HUES48 (cell line): ENCODE measurements at regions not wholly inside any gene's neighbourhood (a gene's known extent, or its start where the extent isn't known, plus 50 kb on each side); places are given as distances from the start of the nearest gene placed in this dataset.
"Not testable (repeated sequence)": the region's sequence is repeated elsewhere in the genome, so short reads cannot be mapped to it uniquely, and the experiment has no call there.

Source experiments
- H3K27ac ChIP-seq: one replicate; pipeline ENCODE4 v1.7.0; 2013; ENCODE audit warnings: low read depth, low read length, inconsistent platforms
- H3K27me3 ChIP-seq: 2 replicates; pipeline ENCODE4 v1.6.1; 2013; ENCODE audit warnings: mild to moderate bottlenecking, low read length; ENCODE audit not compliant: control insufficient read depth, insufficient read depth
- H3K36me3 ChIP-seq: 2 replicates; pipeline ENCODE4 v1.6.1; 2013; ENCODE audit warnings: low read length; ENCODE audit not compliant: control insufficient read depth, insufficient read depth
- H3K4me1 ChIP-seq: 2 replicates; pipeline ENCODE4 v1.6.1; 2013; ENCODE audit warnings: mild to moderate bottlenecking, low read length; ENCODE audit not compliant: control insufficient read depth, insufficient read depth
- H3K4me3 ChIP-seq: 2 replicates; pipeline ENCODE4 v1.5.1; 2013; ENCODE audit warnings: mild to moderate bottlenecking, low read depth, low read length
- H3K9ac ChIP-seq: 2 replicates; pipeline ENCODE4 v1.6.1; 2013; ENCODE audit warnings: mild to moderate bottlenecking, low read depth, low read length, moderate library complexity
- H3K9me3 ChIP-seq: 2 replicates; pipeline ENCODE4 v1.6.1; 2013; ENCODE audit warnings: low read length; ENCODE audit not compliant: control insufficient read depth, insufficient read depth

DNA sequence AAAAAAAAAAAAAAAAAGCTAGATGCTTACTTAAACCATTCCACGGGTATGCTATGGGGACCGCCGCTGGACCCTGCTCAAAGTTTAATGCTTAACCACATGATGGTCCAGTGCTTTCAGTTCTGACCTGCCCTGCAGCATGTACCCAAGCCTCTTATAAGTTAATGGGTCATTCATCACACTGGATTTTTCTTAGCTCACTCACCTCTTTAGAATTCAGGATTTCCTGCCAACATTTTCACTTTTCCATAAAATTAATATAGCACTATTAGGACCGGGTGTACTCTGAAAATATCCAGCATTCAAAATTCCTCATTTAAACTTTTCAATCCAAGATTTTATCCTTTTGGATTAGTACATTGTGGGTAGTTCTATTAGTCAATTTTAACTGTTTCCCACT, 140.8 kb downstream of the ALDH8A1 start:
- H3K27ac ChIP-seq = no peak overlapping the region
- no peaks in the 10 kb centered on the region for H3K27me3 ChIP-seq
- no peaks in the 10 kb centered on the region for H3K36me3 ChIP-seq
- no peaks in the 10 kb centered on the region for H3K9me3 ChIP-seq
- no peaks in the 10 kb centered on the region for H3K4me1 ChIP-seq
- H3K4me3 ChIP-seq = no peak overlapping the region
- H3K9ac ChIP-seq = no peak overlapping the region

DNA sequence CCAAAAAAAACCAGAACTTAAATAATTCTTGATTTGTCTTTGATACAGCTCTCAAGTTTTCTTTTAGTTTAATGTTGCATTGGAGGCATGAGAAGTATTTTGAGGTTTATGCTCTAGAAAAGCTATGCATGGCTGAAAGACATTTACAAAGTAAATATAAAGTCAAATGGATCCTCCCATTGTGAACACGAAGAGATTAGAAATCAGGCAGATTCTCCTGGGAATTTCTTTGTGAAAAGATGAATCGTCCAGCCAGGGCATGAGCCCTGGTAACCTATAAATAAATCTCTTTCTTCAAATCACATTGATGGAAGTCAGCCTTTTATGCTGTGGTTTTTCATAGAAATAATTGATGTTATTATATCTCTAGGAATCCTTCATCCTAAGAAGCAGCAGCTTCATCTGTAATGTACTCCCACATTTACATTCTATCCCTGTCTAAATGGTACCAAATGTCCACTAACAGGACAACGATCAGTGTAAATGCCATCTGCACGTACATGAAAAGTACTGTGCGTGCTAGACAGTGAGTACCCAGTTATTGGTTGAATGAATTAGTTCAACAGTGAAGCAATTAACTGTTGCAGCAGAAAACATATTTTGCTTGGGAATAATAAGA, 143.6 kb downstream of the ALDH8A1 start:
- H3K9ac ChIP-seq = no peak overlapping the region
- no peaks in the 10 kb centered on the region for H3K27me3 ChIP-seq
- no peaks in the 10 kb centered on the region for H3K36me3 ChIP-seq
- H3K4me1 ChIP-seq = no peaks in the 10 kb centered on the region
- no peak overlapping the region for H3K27ac ChIP-seq
- no peak overlapping the region for H3K4me3 ChIP-seq
- no peaks in the 10 kb centered on the region for H3K9me3 ChIP-seq

DNA sequence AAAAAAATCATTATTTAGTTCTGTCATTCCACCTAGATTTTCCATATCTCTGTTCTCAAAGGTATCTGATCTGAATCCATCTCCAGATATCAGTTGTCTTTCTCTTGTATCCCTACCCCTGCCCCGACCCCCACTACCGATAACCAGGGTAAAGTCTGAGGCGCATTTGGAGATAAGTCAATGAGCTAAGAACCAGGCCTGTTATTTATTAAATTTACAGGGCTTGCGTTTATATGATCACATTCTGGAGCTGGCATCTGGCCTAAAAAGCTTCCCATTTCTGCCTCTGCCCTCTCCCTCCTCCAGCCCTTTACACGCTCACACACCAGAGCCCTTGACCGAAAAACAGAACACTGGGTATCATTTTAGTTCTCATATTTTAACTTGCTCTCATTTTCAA, 144.7 kb downstream of the ALDH8A1 start:
- H3K4me3 ChIP-seq = no peak overlapping the region
- H3K4me1 ChIP-seq = no peaks in the 10 kb centered on the region
- H3K36me3 ChIP-seq = no peaks in the 10 kb centered on the region
- no peak overlapping the region for H3K9ac ChIP-seq
- H3K9me3 ChIP-seq = no peaks in the 10 kb centered on the region
- H3K27ac ChIP-seq = no peak overlapping the region
- no peaks in the 10 kb centered on the region for H3K27me3 ChIP-seq

- H3K4me3 ChIP-seq, H3K9ac ChIP-seq, H3K9me3 ChIP-seq, H3K36me3 ChIP-seq, H3K4me1 ChIP-seq, H3K27me3 ChIP-seq, H3K27ac ChIP-seq: not testable (repeated sequence)
These were observed 145.6 kb downstream of the ALDH8A1 start for GRCh38 chr6:134804311-134804710.

DNA sequence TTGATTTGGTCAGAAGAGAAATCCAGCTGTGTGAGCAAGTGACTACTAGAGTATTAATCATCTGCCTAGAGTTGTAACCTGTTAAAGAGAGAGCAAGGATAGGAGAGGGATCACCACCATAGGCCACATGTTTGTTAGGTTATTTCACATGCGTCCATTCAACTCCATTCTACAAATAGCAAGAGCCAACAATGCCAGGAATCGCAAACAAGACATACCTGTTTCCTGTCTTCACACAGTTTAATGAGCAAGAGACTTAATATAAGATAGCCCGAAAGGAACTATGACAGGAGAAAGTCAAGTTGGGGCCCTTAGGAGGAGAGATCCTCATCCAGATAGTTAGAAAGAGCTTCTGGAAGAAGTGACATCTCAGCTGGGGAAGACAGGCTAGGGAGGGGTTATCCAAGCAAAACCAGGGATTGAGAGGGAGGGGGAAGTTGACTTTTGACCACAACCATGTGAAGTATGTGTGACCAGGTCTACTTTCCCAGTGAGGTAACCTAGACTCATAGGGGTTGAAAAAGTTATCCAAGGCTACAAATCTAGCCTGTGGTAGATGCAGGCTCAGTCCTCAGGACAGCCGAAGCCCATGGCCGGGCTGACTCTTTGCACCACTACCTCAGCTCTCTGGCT, 147.4 kb downstream of the ALDH8A1 start:
- Histone ChIP-seq H3K9me3 (no peaks in the 10 kb centered on the region), H3K9ac (no peak overlapping the region), H3K27ac (no peak overlapping the region), H3K4me1 (no peaks in the 10 kb centered on the region), H3K4me3 (no peak overlapping the region), H3K27me3 (no peaks in the 10 kb centered on the region), H3K36me3 (no peaks in the 10 kb centered on the region)

GRCh38 chr6:134797400-134798113, 152.3 kb downstream of the ALDH8A1 start:
- Histone ChIP-seq H3K4me1 (no peaks in the 10 kb centered on the region), H3K4me3 (no peak overlapping the region), H3K27me3 (no peaks in the 10 kb centered on the region), H3K9me3 (no peaks in the 10 kb centered on the region), H3K27ac (no peak overlapping the region), H3K36me3 (no peaks in the 10 kb centered on the region), H3K9ac (no peak overlapping the region)

- H3K27me3 ChIP-seq = no peaks in the 10 kb centered on the region
- H3K4me3 ChIP-seq = no peak overlapping the region
- H3K9me3 ChIP-seq = peaks cover 6% of the 10 kb centered on the region; the same call in 1 of the 2 replicates
- no peak overlapping the region for H3K9ac ChIP-seq
- H3K27ac ChIP-seq = no peak overlapping the region
- no peaks in the 10 kb centered on the region for H3K4me1 ChIP-seq
- no peaks in the 10 kb centered on the region for H3K36me3 ChIP-seq
These were observed 154.2 kb downstream of the ALDH8A1 start for GRCh38 chr6:134795691-134796090.

DNA sequence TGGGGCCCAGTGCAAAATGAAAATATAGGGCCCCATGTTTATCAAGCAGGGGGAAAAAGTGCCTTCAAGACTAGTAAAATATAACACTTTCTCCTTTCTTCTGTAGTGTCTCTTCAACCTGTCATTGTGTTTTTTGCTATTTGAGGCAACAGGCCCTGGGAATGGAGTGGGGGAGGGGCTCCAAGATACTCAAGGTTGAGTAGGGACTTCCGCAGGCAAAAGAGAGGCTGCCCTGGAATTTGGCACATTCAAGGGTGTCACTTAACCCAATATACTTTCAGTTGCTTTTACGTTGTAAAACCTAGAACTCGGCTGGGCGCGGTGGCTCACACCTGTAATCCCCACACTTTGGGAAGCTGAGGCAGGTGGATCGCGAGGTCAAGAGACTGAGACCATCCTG, 154.9 kb downstream of the ALDH8A1 start:
- Histone ChIP-seq H3K4me3 (no peak overlapping the region), H3K9me3 (peaks cover 6% of the 10 kb centered on the region; the same call in 1 of the 2 replicates), H3K9ac (no peak overlapping the region), H3K27me3 (no peaks in the 10 kb centered on the region), H3K27ac (no peak overlapping the region), H3K4me1 (no peaks in the 10 kb centered on the region), H3K36me3 (no peaks in the 10 kb centered on the region)

DNA sequence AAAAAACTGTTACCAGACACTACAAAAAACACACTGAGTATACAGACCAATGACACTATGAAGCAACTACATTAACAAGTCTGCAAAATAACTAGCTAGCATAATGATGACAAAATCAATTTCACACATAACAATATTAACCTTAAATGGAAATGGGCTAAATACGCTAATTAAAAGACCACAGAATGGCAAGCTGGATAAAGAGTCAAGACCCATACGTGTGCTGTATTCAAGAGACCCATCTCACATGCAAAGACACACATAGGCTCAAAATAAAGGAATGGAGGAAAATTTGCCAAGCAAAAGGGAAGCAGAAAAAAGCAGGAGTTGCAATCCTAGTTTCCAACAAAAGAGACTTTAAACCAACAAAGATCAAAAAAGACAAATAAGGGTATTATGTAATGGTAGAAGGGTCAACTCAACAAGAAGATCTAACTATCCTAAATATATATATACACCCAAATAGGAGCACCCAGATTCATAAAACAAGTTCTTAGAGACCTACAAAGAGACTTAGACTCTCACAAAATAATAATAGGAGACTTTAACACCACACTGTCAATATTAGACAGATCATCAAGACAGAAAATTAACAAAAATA, 158.6 kb downstream of the ALDH8A1 start:
- not testable (repeated sequence) for H3K36me3 ChIP-seq, H3K9me3 ChIP-seq, H3K9ac ChIP-seq, H3K27me3 ChIP-seq, H3K4me3 ChIP-seq, H3K4me1 ChIP-seq, H3K27ac ChIP-seq

DNA sequence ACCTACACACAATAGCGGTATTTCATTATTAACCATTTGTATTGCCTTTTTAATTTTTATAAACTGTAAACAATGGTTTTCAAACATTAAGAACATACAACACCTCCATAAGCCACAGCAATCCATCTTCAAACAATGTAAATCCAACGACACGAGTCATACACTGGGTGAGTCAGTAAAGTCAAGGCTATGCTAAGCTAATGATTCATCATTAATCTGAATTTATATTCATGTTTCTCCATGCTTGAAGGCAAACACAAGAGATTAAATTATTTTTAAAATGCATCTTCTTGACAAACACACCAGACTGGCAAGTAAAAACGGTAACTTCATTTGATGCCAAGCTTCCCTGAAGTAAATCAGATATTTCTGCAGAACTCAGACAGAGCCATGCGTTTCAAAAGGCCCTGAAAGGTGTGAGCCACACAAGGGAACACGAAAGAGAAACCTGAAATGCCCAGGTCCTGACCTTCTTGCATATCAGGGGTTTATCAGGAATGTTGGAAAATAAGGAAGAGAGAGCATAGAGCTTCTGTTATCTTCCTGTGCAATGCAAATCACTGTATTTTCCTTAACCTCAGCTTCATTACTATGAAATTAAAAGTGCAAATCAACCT, 162.5 kb downstream of the ALDH8A1 start:
- peaks cover 6% of the 10 kb centered on the region; the same call in 1 of the 2 replicates for H3K9me3 ChIP-seq
- no peaks in the 10 kb centered on the region for H3K4me1 ChIP-seq
- H3K27me3 ChIP-seq = no peaks in the 10 kb centered on the region
- H3K27ac ChIP-seq = peak overlapping the region; percentile 33
- no peak overlapping the region for H3K4me3 ChIP-seq
- H3K36me3 ChIP-seq = no peaks in the 10 kb centered on the region
- no peak overlapping the region for H3K9ac ChIP-seq
